BJ (cell line): ENCODE measurements at regions not wholly inside any gene's neighbourhood (a gene's known extent, or its start where the extent isn't known, plus 50 kb on each side); places are given as distances from the start of the nearest gene placed in this dataset.

Experiments used
- CTCF ChIA-PET: fragments of 350-600 bp; formaldehyde crosslinking; extraction: SDS; loops from one replicate; lab custom pipeline; 2021; ENCODE audit warnings: antibody characterized with exemption, inconsistent platforms; lab: Yijun Ruan, JAX
- POLR2A ChIA-PET: fragments of 300-600 bp; sonication (Branson Sonifier 250); formaldehyde crosslinking; extraction: SDS; loops from one replicate; lab custom pipeline; 2021; ENCODE audit warnings: antibody characterized with exemption; lab: Charles Lee
- DNase-seq: peaks from one replicate; pipeline ENCODE4 v3.0.0-alpha.2; 2011; ENCODE audit warnings: low read depth
- H3K27me3 ChIP-seq: 2 replicates; pipeline ENCODE4 v1.6.0; 2011; ENCODE audit warnings: low read length; ENCODE audit not compliant: control insufficient read depth, insufficient read depth
- H3K36me3 ChIP-seq: 2 replicates; pipeline ENCODE4 v1.5.1; 2011; ENCODE audit warnings: low read length; ENCODE audit not compliant: control insufficient read depth, insufficient read depth
- H3K4me3 ChIP-seq: 2 replicates; pipeline ENCODE4 v1.5.1; 2011; ENCODE audit warnings: low read depth, mild to moderate bottlenecking, control low read depth, low read length
- TF ChIP-seq, protein P1 (sequence below): IDR thresholded peaks from 2 replicates; pipeline ENCODE4 v1.5.1; 2011; ENCODE audit warnings: low read depth, mild to moderate bottlenecking, control low read depth, inconsistent platforms, low read length, moderate library complexity; ENCODE audit not compliant: insufficient read depth

DNA sequence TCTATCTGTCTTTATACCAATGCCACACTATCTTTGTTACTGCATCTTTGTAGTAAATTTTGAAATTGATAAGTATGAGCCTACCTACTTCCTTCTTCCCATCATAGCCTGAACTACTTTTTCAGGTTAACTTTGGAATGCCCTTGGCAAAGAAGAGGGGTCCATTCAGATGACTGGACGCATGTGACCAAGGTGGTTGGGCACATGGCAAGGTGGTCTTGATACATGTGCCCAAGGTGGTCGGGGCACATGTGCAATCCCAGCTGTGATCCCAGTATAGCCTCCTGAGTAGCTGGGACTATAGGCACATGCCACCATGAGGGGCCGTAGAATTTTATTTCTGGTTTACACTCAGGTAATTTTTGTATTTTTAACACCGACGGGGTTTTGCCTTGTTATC lies 330.2 kb downstream of the GABRB3 start:
- POLR2A ChIA-PET = no interaction called here
- H3K27me3 ChIP-seq = no peaks in the 10 kb centered on the region
- no peaks in the 10 kb centered on the region for H3K36me3 ChIP-seq
- DNase-seq = no peak
- TF ChIP-seq, protein P1, sequence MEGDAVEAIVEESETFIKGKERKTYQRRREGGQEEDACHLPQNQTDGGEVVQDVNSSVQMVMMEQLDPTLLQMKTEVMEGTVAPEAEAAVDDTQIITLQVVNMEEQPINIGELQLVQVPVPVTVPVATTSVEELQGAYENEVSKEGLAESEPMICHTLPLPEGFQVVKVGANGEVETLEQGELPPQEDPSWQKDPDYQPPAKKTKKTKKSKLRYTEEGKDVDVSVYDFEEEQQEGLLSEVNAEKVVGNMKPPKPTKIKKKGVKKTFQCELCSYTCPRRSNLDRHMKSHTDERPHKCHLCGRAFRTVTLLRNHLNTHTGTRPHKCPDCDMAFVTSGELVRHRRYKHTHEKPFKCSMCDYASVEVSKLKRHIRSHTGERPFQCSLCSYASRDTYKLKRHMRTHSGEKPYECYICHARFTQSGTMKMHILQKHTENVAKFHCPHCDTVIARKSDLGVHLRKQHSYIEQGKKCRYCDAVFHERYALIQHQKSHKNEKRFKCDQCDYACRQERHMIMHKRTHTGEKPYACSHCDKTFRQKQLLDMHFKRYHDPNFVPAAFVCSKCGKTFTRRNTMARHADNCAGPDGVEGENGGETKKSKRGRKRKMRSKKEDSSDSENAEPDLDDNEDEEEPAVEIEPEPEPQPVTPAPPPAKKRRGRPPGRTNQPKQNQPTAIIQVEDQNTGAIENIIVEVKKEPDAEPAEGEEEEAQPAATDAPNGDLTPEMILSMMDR = no peak
- no peak overlapping the region for H3K4me3 ChIP-seq
- CTCF ChIA-PET = no interaction called here

GRCh38 chr15:26439681-26440080 lies 333.2 kb downstream of the GABRB3 start:
- TF ChIP-seq, protein P1 = no peak
- no peak overlapping the region for H3K4me3 ChIP-seq
- DNase-seq = no peak
- POLR2A ChIA-PET = no interaction called here
- H3K36me3 ChIP-seq = no peaks in the 10 kb centered on the region
- H3K27me3 ChIP-seq = no peaks in the 10 kb centered on the region
- CTCF ChIA-PET = no interaction called here

DNA sequence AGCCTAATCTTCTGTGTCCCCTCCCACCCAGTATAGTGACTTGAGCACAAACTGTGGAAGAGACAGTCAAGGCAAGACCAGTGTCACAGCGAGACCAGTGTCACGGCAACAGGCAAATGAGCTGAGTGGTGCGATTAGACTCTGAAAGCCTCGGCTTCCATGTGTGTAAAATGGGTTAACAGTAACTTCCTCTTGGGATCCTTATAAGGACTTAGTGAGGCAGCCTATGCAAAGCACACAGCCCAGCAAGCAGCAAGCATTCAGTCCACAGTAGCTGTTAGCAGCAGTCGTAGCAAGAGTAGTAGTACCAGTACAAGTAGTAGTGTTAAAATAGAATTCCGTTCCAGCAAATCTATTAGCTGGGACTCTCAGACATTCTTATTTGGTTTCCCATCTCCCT lies 334.1 kb downstream of the GABRB3 start:
- TF ChIP-seq, protein P1 = no peak
- no peak for DNase-seq
- Histone ChIP-seq H3K4me3 (no peak overlapping the region), H3K27me3 (no peaks in the 10 kb centered on the region), H3K36me3 (no peaks in the 10 kb centered on the region)
- CTCF ChIA-PET = no interaction called here
- POLR2A ChIA-PET = no interaction called here

GRCh38 chr15:26438316-26438715 lies 334.6 kb downstream of the GABRB3 start:
- Histone ChIP-seq H3K27me3 (no peaks in the 10 kb centered on the region), H3K4me3 (no peak overlapping the region), H3K36me3 (no peaks in the 10 kb centered on the region)
- CTCF ChIA-PET = no interaction called here
- TF ChIP-seq, protein P1 = no peak
- no peak for DNase-seq
- POLR2A ChIA-PET = no interaction called here

DNA sequence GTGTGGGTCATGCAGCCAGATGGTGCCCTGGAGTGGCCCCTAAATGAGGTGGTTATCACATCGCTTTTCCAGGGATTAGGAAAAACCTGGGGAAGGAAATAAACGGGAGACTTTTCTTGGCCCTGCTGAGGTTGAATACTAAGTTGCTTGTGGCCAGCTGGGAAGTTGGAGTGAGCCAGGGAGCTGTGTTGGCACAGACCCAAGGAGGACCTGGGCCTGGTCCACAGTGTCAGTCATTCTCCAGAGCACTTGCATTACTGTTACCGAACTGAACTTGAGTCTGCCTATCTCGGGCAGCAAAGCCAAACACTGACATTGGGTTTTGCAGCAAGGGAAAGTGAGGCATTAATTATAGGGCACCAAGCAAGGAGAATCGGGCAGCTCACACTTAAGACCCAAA lies 339.0 kb downstream of the GABRB3 start:
- CTCF ChIA-PET = no interaction called here
- TF ChIP-seq, protein P1 = no peak
- Histone ChIP-seq H3K27me3 (no peaks in the 10 kb centered on the region), H3K36me3 (no peaks in the 10 kb centered on the region), H3K4me3 (no peak overlapping the region)
- no peak for DNase-seq
- POLR2A ChIA-PET = no interaction called here
